PFSK-1 (cell line): ENCODE measurements at regions not wholly inside any gene's neighbourhood (a gene's known extent, or its start where the extent isn't known, plus 50 kb on each side); places are given as distances from the start of the nearest gene placed in this dataset.

Source experiments
- FOXP2 ChIP-seq: optimal IDR thresholded peaks from 2 replicates; pipeline ENCODE3; 2011; ENCODE audit warnings: borderline replicate concordance, control low read depth, inconsistent platforms; ENCODE audit not compliant: insufficient read depth; ENCODE audit errors: extremely low read length, extremely low read depth
- POLR2AphosphoS5 ChIP-seq: IDR thresholded peaks from 2 replicates; pipeline ENCODE4 v1.6.1; 2012; ENCODE audit warnings: low read depth, mild to moderate bottlenecking, control low read depth, low read length, moderate library complexity
- SIN3A ChIP-seq: IDR thresholded peaks from 2 replicates; pipeline ENCODE4 v1.6.1; 2012; ENCODE audit warnings: mild to moderate bottlenecking, low read length, moderate library complexity, borderline replicate concordance; ENCODE audit not compliant: insufficient read depth
- TAF1 ChIP-seq: IDR thresholded peaks from 2 replicates; pipeline ENCODE4 v1.6.1; 2012; ENCODE audit warnings: low read length, control low read depth, borderline replicate concordance; ENCODE audit not compliant: insufficient read depth
- TF ChIP-seq, protein P1 (sequence below), 2 experiments: IDR thresholded peaks; 2 replicates each; pipeline versions ENCODE4 v1.6.1 to v1.8.0; 2011 to 2012; ENCODE audit warnings: low read depth in 2 of 2, low read length in 2 of 2, control low read depth in 1 of 2, inconsistent platforms in 1 of 2, mild to moderate bottlenecking in 1 of 2, moderate library complexity in 1 of 2; ENCODE audit not compliant: insufficient read depth in 1 of 2

DNA sequence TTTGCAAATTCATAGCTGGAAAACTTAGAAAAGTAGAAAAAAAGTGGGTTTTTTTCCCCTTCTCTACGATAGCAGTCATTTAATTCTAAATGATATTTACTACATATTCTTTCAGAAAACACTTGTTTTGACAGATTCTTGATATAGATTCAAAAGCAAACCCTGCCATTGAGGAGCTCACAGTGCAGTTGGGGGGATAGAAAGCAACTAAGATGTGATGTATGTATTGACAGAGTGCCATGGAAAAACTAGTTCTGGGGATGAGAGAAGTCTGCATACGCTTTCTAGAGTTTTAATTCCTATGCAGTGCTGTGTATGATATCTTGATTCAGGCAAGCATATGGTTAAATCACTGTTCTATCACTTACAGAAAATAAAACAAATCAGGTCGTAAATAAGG, 436.6 kb upstream of the GHITM start:
- no peak for TF ChIP-seq TAF1
- no peak for TF ChIP-seq POLR2AphosphoS5
- TF ChIP-seq, protein P1, sequence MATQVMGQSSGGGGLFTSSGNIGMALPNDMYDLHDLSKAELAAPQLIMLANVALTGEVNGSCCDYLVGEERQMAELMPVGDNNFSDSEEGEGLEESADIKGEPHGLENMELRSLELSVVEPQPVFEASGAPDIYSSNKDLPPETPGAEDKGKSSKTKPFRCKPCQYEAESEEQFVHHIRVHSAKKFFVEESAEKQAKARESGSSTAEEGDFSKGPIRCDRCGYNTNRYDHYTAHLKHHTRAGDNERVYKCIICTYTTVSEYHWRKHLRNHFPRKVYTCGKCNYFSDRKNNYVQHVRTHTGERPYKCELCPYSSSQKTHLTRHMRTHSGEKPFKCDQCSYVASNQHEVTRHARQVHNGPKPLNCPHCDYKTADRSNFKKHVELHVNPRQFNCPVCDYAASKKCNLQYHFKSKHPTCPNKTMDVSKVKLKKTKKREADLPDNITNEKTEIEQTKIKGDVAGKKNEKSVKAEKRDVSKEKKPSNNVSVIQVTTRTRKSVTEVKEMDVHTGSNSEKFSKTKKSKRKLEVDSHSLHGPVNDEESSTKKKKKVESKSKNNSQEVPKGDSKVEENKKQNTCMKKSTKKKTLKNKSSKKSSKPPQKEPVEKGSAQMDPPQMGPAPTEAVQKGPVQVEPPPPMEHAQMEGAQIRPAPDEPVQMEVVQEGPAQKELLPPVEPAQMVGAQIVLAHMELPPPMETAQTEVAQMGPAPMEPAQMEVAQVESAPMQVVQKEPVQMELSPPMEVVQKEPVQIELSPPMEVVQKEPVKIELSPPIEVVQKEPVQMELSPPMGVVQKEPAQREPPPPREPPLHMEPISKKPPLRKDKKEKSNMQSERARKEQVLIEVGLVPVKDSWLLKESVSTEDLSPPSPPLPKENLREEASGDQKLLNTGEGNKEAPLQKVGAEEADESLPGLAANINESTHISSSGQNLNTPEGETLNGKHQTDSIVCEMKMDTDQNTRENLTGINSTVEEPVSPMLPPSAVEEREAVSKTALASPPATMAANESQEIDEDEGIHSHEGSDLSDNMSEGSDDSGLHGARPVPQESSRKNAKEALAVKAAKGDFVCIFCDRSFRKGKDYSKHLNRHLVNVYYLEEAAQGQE (IDR thresholded peaks at IDR 0.05; ENCODE audit: insufficient read depth in 1 of 2, low read depth in 2 of 2, low read length in 2 of 2) = no peak

DNA sequence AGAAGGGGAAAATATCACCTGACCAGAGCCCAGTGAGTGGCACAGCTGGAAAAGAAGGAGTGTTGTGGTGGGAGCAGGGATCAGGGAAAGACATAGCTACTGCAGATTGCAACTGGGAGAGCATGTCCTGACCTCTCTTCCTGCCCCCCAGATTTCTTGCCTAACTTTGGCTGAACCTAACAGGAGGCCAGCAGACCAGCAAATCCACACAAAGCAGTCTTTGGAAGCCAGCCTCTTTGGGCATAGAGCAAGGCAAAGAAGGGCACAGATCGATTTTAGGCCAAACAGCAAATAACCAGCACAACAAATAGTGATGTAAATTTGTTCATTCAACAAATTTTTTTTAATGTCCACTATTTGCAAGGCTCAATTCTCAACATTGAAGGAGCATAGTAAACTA, 433.2 kb upstream of the GHITM start:
- TF ChIP-seq POLR2AphosphoS5 (no peak), TAF1 (no peak)
- TF ChIP-seq, protein P1 (IDR thresholded peaks at IDR 0.05; ENCODE audit: insufficient read depth in 1 of 2, low read depth in 2 of 2, low read length in 2 of 2) = no peak

DNA sequence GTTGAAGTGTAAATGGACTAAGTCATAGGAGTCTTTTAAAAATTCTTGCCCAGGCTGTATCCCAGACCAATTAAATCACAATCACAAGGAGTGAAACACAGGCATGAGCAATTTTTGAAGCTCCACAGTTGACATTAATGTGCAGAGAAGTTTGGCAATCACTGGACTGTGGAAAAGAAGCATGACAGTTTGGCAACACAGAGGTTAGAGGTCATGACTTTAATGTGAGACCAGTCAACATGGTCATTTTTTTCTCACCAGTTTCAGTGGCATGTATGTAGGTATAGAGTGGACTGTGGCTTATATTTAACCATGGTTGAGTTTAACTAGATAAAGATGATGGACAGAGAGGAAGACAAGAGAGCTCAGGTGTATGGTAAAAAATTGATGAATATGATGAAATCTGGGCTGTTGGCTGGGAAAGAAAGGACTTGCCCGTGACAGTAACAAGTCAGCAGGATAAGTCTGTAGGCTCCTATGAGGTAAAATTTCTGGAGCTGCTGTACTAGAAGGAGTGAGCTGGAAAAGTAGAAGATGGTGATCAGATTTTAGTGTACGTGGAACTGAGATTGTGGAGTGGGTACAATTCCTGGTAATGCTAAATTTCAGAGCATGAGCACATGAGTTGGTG, 432.2 kb upstream of the GHITM start:
- TF ChIP-seq TAF1 = no peak
- TF ChIP-seq FOXP2 = no peak
- TF ChIP-seq, protein P1 (IDR thresholded peaks at IDR 0.05; ENCODE audit: insufficient read depth in 1 of 2, low read depth in 2 of 2, low read length in 2 of 2) = no peak
- TF ChIP-seq POLR2AphosphoS5 = no peak

DNA sequence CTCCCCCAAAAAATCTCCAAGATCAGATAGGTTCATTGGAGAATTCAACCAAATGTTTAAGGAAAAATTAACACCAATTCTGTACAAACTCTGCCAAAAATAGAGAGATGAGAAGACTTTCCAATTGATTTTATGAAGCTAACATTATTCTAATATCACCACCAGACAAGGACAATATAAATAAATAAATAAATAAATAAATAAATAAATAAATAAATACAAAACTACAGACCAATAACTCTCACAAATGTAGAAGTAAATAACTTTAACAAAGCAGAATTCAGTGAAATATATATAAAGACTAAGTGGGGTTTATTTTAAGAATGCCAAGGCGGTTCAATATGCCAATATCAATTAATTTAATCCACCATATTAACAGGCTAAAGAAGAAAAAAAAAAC, 425.9 kb upstream of the GHITM start:
- TF ChIP-seq, protein P1 (IDR thresholded peaks at IDR 0.05; ENCODE audit: insufficient read depth in 1 of 2, low read depth in 2 of 2, low read length in 2 of 2) = no peak
- no peak for TF ChIP-seq SIN3A
- no peak for TF ChIP-seq TAF1

DNA sequence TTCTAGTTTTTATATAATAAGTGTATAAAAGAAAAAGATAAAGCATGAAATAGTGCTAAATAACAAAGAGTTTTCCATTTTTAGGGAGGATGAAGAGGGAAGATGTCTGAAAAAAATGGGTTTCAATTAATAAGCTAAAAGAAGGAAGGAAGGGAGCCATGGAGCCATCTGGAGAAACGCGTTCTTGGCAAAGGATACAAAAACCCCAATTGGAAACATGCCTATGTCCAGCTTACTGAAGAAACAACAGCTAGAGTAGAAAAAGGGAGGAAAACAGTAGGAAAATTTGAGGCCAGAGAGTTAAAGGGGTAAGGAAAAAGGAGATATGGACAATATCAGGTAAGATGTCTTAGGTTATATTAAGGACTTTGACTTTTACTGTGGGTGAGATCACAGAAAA, 416.2 kb upstream of the GHITM start:
- TF ChIP-seq, protein P1 (IDR thresholded peaks at IDR 0.05; ENCODE audit: insufficient read depth in 1 of 2, low read depth in 2 of 2, low read length in 2 of 2) = no peak
- TF ChIP-seq POLR2AphosphoS5 (no peak), TAF1 (no peak), FOXP2 (no peak)
